Ovary (tissue), 7 donors: ENCODE measurements at regions not wholly inside any gene's neighbourhood (a gene's known extent, or its start where the extent isn't known, plus 50 kb on each side); places are given as distances from the start of the nearest gene placed in this dataset.

Experiments used
- DNase-seq, 5 donors: peaks; one replicate each; pipeline ENCODE4 v3.0.0-alpha.2; 2019 to 2020
- H3K27ac ChIP-seq, 2 donors: fragments of 200-600 bp; one replicate each; pipeline versions ENCODE4 v1.5.1 to v1.8.0; 2019 to 2022
- H3K27me3 ChIP-seq: fragments of 200-600 bp; one replicate; pipeline ENCODE4 v1.8.0; 2022
- H3K36me3 ChIP-seq: fragments of 200-600 bp; sonication (generic); one replicate; pipeline ENCODE4 v1.5.1; 2019
- H3K4me1 ChIP-seq: one replicate; pipeline ENCODE4 v1.8.1; 2013; ENCODE audit warnings: mild to moderate bottlenecking, moderate library complexity; ENCODE audit not compliant: insufficient read depth
- H3K4me3 ChIP-seq: fragments of 200-600 bp; sonication (generic); one replicate; pipeline ENCODE4 v1.5.1; 2017
- H3K9me3 ChIP-seq, 2 donors: fragments of 200-600 bp in 1 of 2; sonication (generic) in 1 of 2; one replicate each; pipeline versions ENCODE4 v1.5.1 to v1.8.1; 2013 to 2019; ENCODE audit warnings: mild to moderate bottlenecking in 1 of 2, moderate library complexity in 1 of 2
- EP300 ChIP-seq: sonication (generic); formaldehyde crosslinking; IDR thresholded peaks from one replicate; pipeline ENCODE4 v1.6.1; 2017; ENCODE audit warnings: antibody characterized with exemption
- POLR2A ChIP-seq: fragments of 450-650 bp; IDR thresholded peaks from one replicate; pipeline ENCODE4 v1.6.1; 2017; ENCODE audit warnings: antibody characterized with exemption, mild to moderate bottlenecking, moderate library complexity
- WGBS, 3 donors: extraction: QIAGEN DNeasy Blood & Tissue Kit in 1 of 3; methylation state at CpG; one replicate each; pipeline versions ENCODE4 v1.1.5 to v1.1.7; 2013 to 2017; 5-methylcytosine and 5-hydroxymethylcytosine counted together
- intact Hi-C, 4 donors: fragments of 100-400 bp; cut with DNase I; formaldehyde crosslinking; loops; one replicate each; pipeline versions ENCODE4 v1.11.0 to v1.15.1; 2022 to 2023
- TF ChIP-seq, protein P1 (sequence below), 3 donors: fragments of 450-650 bp in 2 of 3; fragments of 200-600 bp in 1 of 3; IDR thresholded peaks; one replicate each; pipeline versions ENCODE4 v1.5.1 to v1.8.0; 2016 to 2022; ENCODE audit warnings: antibody characterized with exemption in 3 of 3, mild to moderate bottlenecking in 1 of 3
- donor health status: DM: no; HTN: no; CAD: no; lungs with moderate emphysema.
- donor health status: DM: no; HTN: no; CAD: no.
- donor health status: Bipolar disorder and iron deficiency.
- donor health status: DM: no; HTN: no; CAD: no.
- donor health status: DM: yes; HTN: yes; CAD: no.

DNA sequence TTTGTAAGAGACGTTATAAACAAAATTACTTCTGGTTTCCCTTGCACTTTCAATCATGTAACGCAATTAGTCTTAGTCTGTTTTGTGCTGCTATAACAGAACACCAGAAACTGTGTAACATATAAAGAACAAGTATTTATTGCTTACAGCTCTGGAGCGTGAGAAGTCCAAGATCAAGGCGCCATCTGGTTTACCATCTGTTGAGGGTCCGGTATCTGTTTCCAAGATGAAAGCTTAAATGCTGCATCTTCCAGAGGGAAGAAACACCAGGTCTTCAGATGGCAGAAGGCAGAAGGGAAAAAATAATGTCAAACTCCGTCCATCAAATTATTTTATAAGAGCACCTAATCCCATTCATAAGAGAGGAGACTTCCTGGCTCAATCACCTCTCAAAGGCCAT, 474.1 kb downstream of the PDGFC start:
- no peaks in the 10 kb centered on the region for H3K9me3 ChIP-seq
- H3K4me1 ChIP-seq = no peaks in the 10 kb centered on the region
- no peak overlapping the region for H3K4me3 ChIP-seq
- 94 to 95% (median 95%) methylated on average over 6 of the region's 6 CpGs for WGBS, 3 donors
- DNase-seq = no peak
- H3K27me3 ChIP-seq = no peaks in the 10 kb centered on the region
- H3K36me3 ChIP-seq = no peaks in the 10 kb centered on the region
- TF ChIP-seq POLR2A (no peak), EP300 (no peak)
- TF ChIP-seq, protein P1, sequence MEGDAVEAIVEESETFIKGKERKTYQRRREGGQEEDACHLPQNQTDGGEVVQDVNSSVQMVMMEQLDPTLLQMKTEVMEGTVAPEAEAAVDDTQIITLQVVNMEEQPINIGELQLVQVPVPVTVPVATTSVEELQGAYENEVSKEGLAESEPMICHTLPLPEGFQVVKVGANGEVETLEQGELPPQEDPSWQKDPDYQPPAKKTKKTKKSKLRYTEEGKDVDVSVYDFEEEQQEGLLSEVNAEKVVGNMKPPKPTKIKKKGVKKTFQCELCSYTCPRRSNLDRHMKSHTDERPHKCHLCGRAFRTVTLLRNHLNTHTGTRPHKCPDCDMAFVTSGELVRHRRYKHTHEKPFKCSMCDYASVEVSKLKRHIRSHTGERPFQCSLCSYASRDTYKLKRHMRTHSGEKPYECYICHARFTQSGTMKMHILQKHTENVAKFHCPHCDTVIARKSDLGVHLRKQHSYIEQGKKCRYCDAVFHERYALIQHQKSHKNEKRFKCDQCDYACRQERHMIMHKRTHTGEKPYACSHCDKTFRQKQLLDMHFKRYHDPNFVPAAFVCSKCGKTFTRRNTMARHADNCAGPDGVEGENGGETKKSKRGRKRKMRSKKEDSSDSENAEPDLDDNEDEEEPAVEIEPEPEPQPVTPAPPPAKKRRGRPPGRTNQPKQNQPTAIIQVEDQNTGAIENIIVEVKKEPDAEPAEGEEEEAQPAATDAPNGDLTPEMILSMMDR (IDR thresholded peaks at IDR 0.05) = no peak
- no peak overlapping the region for H3K27ac ChIP-seq
- intact Hi-C loops = no loop called here

DNA sequence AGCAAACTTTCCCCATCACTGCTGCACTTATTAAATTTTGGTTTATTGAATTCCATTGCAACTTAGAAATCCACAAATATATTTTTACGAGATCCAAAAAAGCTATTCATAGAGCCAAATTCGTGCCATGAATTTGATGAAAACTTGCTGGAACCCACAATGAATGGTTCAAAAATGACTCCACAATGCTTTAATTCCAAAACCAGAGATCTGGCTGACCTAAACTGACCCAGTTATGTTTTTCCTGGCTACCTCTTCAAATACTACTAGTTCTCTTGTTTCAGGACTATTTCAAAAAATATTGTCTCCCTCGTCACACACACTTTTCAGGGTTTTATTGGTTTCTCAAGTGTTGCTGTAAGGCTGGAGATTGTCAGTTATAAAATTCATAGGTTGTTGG, 474.8 kb downstream of the PDGFC start:
- Histone ChIP-seq H3K36me3 (no peaks in the 10 kb centered on the region), H3K4me1 (no peaks in the 10 kb centered on the region), H3K27me3 (no peaks in the 10 kb centered on the region), H3K9me3 (no peaks in the 10 kb centered on the region), H3K27ac (no peak overlapping the region), H3K4me3 (no peak overlapping the region)
- no peak for DNase-seq
- WGBS, 3 donors = 29 to 46% (median 42%) methylated on average over 3 of the region's 3 CpGs
- TF ChIP-seq EP300 (no peak), POLR2A (no peak)
- TF ChIP-seq, protein P1 (IDR thresholded peaks at IDR 0.05) = no peak
- intact Hi-C loops = no loop called here

DNA sequence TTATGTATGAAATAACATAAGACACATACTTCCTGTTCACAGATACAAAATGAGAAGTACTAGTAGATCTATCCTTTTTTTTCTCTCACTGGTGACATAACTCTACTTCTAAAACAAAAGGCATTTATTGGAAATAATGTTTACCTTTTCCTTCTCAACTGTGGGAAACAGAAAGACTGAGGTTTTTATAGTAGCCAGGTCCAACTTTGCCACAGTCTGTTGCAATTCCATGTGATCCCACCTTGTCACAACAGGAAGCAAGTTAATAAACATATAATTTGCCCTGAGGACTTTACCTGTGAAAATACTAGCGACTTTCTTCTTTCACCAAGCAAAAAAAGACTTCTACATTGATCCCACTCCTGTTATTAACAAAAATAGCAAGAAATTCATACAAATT, 475.8 kb downstream of the PDGFC start:
- TF ChIP-seq EP300 = no peak
- no peak for TF ChIP-seq POLR2A
- TF ChIP-seq, protein P1 (IDR thresholded peaks at IDR 0.05) = no peak
- 74 to 86% (median 80%) methylated on average over 1 of the region's 1 CpG for WGBS, 3 donors
- DNase-seq = no peak
- no peaks in the 10 kb centered on the region for H3K27me3 ChIP-seq
- no peak overlapping the region for H3K4me3 ChIP-seq
- H3K27ac ChIP-seq = no peak overlapping the region
- intact Hi-C loops = no loop called here
- no peaks in the 10 kb centered on the region for H3K4me1 ChIP-seq
- no peaks in the 10 kb centered on the region for H3K36me3 ChIP-seq
- H3K9me3 ChIP-seq = no peaks in the 10 kb centered on the region

DNA sequence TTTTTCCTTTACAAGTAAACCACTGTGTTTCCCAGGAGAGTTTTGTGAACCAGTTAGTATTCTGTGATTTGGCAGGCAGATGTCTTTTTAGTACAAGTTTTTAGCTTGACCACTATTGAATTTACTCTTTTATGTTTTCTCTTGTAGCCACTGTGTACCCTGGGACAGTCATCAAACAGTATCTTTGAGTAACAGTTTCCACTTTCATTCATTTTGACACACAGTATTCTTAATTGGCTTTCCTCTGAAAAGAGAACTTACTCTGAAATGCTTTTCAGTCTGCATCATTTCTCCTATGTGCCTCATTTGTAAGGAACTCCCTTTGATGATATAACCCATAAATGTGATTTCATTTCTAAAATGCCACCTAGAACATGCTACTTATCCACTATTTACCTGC, 476.5 kb downstream of the PDGFC start:
- Histone ChIP-seq H3K27me3 (no peaks in the 10 kb centered on the region), H3K4me1 (no peaks in the 10 kb centered on the region), H3K27ac (no peak overlapping the region), H3K36me3 (no peaks in the 10 kb centered on the region), H3K9me3 (no peaks in the 10 kb centered on the region), H3K4me3 (no peak overlapping the region)
- no peak for DNase-seq
- intact Hi-C loops = no loop called here
- TF ChIP-seq, protein P1 (IDR thresholded peaks at IDR 0.05) = no peak
- no peak for TF ChIP-seq EP300
- no peak for TF ChIP-seq POLR2A

DNA sequence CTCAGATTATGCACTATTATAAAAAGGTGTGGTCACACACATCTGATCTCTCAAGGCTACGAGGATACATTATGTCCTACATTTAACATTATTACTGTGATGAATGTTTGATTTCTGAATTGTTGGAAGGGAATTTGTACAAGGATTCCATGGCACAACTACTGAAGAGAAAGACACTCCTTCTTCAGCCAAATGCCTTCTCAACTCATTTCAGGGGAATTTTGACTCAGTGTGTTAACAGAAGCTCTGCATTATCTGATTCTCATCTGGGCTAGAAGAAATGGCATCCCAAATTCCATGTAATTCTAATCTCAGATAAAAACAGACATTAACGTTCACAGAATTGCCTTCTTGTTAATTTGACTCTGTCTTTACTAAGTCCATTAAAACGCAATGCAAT, 477.7 kb downstream of the PDGFC start:
- TF ChIP-seq EP300 (no peak), POLR2A (no peak)
- TF ChIP-seq, protein P1 (IDR thresholded peaks at IDR 0.05) = no peak
- no peaks in the 10 kb centered on the region for H3K27me3 ChIP-seq
- H3K27ac ChIP-seq = no peak overlapping the region
- no peak for DNase-seq
- intact Hi-C loops = loop anchor here in 1 of 4 donors (1.0 kb wide), 1 partner anchor 22 kb away; no protein-coding TSS in a partner anchor
- H3K9me3 ChIP-seq = no peaks in the 10 kb centered on the region
- 61 to 70% (median 63%) methylated on average over 3 of the region's 3 CpGs for WGBS, 3 donors
- H3K36me3 ChIP-seq = no peaks in the 10 kb centered on the region
- no peak overlapping the region for H3K4me3 ChIP-seq
- H3K4me1 ChIP-seq = no peaks in the 10 kb centered on the region
